Stimulated activated CD4-positive, alpha-beta T cell treated with anti-CD3 and anti-CD28 coated beads, Interleukin-2, amount 100 ng/mL, for 48 hours (primary cell): ENCODE measurements at regions not wholly inside any gene's neighbourhood (a gene's known extent, or its start where the extent isn't known, plus 50 kb on each side); places are given as distances from the start of the nearest gene placed in this dataset.

Source experiments
- DNase-seq, 2 donors: peaks; one replicate each; pipeline ENCODE4 v3.0.0-alpha.2; 2020

DNA sequence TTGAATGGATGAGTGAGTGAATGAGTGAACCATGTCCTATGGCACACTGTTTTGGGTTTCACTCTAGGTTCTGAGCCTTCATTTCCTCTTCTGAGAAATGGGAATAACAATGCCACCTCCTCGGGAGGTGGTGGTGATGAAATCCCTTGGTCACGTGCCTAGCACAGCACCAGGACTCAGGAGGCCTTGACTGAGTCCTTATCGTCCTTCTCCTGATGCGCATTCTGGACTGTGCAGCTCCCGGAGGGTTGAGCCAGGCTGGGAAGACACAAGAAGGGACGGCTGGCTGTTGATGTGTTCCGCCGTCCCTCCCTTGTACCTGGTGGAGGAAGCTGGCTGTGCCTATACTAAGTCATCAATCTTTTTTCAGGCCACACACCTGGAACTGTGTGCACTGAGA is 437.3 kb downstream of the ZNF521 start:
- DNase-seq: no peak

DNA sequence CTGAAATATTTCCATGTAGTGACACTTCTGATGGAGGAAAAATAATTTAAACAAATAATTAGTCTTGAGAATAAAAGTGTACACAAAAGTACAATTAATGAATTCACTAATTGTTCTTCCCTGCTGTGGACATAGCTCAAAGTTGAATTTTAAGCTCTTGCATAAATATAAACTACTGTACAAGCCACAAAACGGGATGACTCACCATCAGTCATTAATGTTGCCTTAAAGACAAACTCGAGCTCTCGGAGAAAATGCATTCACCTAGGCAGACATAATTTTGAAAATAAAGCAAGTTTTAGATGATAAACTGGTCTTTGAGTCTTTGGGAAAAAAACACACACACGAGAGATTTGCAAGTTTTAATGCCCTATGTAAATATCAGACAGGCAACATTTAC is 436.4 kb downstream of the ZNF521 start:
- DNase-seq: no peak

DNA sequence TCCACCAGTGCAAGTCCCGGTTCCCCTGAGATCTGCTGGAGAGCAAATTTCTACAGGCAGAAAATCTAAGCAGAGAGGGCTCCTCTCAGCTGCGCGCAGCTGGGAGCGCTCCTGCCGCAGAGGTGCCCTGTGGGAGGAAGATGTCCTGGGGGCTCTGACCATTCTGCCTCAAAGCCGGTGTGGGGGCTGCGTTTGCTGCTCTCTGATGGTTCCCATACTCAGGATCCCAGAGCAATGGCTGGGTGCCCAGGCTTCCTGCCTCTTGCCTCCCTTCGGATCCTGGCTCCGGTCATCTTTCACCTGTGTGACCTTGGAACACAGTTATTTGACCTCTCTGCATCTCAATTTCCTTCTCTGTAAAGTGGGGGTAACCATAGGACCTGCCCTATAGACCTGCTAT is 434.2 kb downstream of the ZNF521 start:
- DNase-seq: no peak

DNA sequence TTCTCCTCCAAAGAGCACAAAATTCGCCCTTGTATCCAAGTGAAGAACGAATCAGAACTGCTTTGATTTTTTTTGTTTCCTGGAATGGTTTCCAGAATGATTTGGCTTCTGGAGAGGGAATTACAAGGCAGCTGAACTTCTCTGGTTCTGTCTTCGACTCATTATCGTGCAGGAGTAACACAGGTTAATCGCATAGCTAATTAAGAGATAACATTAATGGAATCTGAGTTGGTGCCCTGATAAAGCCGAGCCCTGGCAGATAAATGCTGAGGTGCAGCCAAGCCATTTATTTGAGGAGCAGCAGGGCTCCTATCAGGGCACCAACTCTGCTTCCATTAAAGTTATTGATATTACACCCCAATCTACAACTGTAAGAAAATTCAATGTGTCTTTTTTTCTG is 433.7 kb downstream of the ZNF521 start:
- no peak for DNase-seq

DNA sequence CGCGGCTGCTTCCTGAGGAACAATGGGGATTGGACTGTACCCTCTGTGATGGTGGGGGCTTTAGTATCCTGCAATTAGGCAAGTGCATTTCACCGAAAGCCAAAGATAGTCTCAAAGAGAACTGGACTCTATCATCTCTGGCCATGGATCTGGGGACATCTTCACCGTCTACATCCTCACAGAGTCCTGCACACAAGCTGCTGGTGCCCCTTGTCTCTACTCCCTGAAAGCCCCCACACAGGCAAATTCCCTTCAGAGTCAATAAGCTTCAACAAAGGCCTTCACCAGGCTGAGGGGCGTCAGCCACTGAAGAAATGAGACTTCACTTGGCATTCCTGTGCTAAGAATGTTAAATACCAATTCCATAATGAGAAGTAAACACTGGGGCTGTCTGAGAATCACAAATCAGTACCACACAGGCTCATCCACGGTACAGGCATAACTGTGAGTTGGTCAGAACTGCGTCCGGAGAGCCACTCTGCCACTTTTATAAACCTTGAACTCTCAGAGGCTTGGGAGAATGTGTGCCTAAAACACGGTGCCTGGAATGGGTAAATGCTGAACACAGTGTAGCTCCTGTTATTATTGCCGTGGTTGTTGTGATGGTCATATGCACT is 432.7 kb downstream of the ZNF521 start:
- DNase-seq: no peak

DNA sequence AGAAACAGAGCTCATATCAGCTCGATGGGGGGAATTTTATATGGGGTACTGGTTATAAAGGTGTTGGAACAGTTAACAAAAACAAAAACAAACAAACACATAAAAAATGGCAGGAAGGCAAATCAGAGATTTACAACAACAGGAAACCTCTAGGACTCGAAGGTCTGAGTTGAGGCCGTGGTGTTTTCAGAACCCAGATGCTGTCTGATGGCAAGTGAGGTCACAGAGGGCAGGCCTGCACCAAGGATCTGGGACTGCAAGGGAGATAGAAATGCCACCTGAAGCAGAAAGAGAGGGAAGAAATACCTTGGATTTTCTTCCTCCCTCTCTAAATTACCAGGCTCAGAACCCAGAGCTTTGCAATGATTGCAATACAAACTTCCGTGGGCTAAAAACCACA is 429.5 kb downstream of the ZNF521 start:
- DNase-seq: no peak

DNA sequence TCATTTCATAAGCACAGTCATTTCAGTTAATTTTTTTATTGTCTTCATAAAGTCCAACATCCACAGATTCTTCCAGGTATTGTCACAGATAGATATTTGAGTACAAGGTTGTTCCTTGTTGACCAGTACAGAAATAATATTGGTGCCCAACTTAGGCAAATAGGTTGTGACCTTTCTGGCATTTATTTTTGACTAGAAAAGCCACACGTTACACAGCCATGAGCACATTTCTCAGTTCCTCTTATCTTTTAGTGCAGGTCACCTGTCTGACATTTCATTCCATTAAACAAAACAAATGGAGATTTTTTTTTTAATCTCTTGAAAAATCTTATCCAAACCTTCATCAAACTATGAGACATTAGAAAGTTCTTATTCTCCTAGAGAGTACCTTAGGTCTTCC is 428.8 kb downstream of the ZNF521 start:
- no peak for DNase-seq

DNA sequence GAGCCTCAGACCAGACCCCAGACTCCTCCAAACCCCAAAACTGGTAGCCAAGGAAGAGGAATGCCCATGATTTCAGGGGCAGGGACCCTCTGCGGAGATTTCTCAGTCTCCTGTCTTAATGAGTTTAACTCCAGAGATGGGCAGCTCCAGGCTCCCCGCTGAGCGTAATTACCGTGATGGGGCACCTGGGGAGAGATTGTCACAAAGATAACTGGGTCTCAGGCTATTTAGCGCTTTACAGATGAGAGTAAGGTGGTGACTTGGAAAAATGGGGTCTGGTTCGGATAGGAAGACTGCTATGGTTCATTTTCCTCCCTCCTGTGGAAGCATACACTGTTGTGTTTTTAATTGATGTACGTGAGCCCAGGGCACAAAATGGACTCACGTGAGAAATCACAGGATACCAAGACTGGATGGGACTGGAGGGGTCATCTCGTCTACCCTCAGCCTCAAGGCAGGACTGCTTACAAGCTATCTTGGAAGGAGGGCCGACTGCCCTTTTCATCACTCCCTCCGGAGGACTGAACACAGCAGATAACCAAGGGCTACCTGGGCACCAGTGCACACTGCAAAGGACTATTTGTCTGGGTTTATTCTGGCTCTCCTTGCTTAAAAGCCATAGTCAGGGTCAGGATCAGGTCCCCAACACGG is 427.8 kb downstream of the ZNF521 start:
- DNase-seq: no peak

DNA sequence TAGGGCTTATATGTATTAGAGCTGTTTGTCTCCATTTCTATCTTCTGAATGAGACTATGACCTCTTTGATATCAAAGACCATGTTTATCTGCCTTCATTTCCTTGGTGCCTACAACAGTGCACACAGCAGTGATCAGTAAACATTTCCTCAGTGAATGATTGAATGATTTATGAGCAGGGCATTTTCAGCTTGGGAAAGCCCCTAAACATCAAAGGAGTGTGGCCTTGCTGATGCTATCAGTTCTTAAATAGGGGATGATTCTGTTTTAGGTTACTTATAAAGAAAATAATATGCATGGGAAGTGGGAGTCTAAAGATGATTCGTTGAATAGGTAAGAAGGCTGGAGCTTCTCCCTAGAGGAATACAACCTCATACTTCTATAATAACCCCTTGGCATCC is 425.3 kb downstream of the ZNF521 start:
- DNase-seq: no peak

DNA sequence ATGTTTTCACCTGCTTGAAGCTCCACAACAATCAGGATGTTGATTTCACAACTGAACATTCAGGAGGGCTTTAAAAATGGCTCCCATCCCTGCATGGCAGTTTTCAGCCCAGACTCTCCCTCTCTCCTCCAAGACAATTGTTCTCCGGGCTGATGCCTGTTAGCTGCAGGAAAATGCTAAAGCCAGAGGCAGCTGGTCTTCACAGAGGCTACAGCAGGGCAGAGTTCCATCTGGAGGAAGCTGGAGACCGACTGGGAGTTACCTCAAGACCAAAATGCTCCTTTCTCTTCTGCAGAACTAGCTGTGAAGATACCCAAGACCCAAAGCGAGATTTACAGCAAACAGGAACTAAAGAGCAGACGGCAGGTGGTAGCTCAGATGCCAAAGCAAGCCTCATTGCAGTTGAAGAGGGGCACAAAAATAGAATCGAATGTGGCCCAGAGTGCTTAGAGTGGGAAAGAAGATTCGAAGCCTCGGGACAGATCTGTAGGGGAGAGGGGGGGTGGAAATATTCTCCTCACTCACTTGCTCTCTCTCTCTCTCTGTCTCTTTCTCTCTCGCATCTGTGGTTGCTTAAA is 423.6 kb downstream of the ZNF521 start:
- DNase-seq: no peak

DNA sequence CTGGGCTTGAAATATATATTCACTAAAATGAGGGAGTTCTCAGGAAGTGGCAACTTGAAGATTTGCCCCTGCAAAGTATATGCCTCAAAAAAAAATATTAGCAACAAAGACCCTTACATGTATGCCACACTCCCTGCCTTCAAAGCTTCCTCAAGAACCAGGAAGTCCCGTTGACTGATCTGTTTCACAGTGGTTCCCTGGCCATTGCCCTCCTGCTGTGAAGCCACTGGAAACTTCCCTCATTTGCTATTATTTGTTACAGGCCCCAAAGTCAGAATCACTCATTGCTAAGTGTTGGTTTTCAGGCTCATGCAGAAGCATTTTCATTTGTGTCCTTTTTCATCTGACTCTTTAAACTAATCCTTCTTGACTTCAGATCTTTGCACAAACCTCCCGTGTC is 421.5 kb downstream of the ZNF521 start:
- no peak for DNase-seq

DNA sequence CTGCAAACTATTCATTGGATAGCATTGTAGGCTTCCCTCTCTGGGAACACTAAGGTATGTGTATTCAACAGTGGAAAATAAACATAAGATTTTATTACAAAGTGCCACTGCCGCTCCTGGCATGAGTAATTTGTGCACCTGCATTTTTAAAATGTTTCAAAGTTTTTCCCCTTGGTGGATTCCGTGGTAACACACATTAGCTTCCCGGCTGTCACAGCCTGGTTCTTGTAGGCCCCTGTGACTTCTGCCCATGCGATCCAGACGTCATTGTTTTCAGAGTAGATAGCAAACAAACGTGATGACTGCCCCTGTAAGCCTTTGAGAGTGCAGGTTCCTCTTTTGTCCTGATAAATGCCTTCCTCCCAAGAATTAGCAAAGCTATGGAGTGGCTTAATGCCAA is 421.0 kb downstream of the ZNF521 start:
- no peak for DNase-seq

DNA sequence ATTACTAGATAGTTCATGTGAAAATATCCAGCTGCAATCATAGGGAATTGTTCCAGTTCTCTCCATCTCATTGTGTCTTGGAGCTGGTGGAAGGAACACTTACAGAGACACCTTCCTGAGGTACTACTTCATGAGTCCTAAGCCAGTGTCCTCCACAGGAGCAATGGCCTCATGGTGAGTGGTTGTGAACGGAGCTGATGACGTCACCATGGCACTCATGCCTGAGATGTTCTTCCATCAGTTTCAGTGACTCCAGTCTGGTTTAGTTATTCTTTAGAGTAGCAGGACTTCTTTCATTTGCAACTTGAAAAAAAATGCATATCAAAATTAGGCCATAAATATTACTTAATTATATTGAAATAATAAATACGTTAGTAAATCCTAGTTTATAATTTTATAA is 418.6 kb downstream of the ZNF521 start:
- DNase-seq: no peak

DNA sequence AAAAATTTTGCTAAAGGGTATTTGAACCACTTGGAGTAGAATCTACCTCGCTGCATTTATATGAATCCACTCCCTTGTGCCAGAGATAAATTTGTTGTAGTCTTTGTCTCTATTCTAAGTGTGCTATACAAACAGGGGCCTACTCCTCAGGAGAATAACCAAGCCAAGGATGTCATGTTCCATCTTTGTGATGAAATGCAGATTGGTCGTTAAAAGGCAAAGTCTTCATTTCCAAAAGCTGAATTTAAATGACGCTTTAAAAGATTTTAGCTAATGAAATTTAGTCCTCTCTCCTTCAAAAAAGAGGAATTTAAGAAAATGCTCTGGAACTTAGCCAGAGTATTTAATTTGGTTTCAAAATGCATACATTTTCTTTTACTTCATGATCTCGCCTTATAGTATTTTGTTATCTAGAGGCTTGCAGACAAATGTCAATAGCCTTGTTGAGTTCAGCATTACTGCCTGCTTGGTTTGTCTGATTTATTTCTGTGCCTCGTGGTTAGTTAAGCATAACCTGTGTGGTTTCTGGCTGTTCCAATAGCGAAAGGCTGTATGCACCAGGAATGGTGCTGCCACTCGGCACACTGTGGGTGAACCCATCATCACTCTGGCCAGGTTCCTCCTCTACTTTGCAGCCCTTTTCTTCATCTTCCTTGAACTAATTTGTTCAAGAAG is 417.6 kb downstream of the ZNF521 start:
- no peak for DNase-seq

DNA sequence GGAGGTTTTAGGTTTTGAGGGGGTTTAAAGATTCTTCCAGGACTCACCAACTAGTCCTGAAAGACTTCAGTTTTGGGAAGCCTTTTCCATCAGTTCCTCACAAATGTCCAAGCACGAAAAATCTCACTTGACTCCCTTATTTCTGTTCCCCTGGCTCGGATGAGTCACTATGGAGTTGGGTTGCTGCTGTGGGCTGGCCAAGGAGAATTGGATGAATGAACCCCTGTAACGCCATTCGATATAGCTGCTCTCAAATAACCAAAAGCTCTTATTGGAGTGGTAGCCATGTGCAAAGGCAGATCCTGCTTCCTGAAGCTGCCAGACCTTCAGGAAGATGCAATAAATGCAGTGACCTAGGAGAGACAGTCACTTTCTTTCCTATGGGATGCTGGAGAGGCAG is 417.0 kb downstream of the ZNF521 start:
- no peak for DNase-seq

DNA sequence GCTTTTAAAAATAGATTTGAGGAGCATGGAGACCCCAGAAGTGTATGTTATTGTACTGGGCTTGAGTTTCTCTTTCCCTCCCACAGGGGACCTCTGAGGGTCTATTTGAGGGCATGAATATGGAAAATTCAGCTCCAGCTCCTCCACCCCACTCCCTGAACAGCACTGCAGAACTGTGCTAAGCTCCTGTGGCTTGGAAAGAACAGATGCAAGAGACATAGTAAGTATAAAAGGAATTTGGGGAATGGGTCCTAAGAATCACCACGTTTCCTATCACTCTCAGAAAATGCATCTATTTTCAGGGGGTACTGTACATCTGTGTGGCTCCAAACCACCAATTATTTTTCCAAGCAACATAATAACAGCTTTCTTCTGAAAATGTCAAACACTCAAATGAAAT is 416.1 kb downstream of the ZNF521 start:
- DNase-seq: no peak

DNA sequence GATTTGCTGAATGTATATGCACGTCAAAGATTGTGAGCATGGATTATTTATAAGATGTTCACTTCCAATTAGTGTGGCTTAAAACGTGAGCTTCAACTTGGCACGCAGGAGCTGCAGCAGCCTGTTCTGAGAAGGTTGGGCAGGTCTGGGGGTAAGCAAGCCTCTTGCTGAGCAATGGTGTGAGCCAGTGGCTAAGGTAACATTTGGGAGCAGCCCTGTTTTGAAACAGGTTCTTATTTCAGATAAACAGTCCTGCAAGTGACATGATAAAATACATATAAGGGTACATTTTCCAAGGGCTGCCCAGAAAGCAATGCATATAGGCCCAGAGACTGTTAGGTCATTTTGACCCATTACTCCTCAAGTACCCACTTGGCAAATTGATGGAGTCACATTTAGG is 415.3 kb downstream of the ZNF521 start:
- no peak for DNase-seq

DNA sequence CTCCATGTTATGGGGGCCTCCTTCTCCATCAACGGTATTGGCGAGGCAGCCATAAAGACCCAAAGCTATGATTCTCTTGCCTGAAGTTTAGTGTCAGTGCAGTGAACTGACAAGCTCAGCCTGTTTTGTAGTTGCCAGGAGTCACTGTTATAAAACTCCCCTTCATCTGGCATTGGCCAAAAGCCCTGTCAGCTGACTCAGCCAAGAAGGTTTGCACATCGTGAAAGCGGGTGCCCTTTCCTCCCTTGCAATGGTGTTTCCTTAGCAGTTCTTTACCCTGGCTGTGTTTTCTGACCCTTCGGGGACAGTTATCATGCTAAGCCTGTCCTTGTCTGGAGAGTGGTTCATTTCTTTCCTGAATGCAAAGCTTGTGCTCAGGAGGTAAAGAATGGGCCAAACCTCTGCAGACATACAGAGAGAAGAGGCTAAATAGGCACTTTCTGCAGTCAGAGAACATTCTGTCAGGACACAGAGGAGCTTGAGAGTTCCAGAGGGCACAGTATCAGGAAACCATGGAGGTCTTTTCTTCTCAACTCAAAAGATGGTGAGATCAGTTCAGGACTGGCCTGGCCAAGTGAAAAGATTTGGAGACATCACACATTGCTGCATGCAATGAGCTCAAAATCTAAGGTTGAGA is 414.2 kb downstream of the ZNF521 start:
- DNase-seq: no peak

DNA sequence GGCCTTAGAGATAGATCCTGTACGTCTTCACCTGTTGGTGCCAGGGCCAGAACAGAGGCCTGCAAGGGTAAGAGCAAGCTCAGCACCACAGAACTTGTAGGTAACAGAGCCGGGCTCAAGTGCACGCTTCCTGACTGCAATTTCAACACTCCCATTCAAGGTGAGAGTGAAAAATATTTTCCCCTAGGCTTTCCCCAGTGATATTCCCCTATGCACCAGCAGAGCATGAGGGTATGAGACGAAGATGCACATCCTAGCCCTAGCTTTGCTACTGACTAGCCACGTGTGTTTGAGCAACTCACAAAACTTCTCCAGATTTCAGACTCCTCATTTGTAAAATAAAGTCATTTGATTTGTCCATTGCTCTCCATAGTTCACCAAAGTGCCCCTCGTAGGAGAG is 411.6 kb downstream of the ZNF521 start:
- no peak for DNase-seq

DNA sequence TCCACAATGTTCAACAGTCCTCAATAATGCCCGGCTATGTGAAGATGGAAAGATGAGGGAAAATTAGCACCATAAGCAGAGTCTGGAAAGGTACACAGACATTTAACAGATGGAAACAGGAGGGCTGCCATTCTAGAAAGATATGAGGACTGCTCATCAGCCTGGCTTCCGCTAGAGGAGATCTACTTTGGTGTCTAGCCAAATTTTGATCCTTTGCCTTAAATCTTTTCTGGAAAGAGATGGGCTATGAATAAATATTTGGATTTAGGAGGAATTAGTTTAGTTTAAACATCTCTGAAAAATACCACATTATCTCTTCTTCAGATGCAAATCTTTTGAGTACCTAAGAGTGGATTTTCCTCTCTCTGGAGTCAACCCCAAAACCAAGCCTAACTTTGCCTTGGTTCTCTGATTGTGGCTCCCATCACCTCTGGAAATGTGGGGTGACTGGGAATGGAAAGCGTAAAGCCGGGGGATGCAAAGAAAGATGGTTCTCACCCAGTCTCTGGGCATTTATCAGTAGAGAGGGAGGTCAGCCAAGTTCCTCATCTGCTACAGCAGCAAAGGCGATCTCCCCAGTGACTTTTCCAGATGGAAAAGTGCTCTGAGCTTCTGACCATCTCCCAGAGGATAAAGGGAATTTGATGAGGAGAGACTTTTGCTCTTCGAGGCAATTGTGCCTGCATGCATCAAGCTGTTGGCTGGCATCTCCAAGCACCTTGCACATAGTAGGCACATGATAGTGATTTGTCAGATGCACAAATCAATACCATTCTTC is 410.6 kb downstream of the ZNF521 start:
- no peak for DNase-seq

DNA sequence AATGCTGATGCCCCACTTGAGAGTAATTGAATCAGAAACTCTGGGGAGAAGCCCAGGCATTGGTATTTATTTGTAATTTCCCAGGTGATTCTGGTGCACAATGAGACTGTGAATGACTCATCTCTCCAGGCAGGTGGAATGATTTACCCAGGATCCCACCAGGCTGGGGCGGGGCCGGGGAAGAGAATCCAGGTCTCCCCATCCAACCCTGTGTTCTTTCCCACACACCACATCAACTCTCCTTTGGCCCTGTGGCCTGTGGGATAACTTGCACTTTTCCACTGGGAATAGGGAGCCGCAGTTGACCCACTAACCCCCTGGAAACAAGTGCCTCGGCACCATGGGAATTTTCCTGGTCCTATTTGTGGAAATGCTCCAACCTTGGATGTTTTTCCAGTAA is 409.8 kb downstream of the ZNF521 start:
- DNase-seq: no peak

DNA sequence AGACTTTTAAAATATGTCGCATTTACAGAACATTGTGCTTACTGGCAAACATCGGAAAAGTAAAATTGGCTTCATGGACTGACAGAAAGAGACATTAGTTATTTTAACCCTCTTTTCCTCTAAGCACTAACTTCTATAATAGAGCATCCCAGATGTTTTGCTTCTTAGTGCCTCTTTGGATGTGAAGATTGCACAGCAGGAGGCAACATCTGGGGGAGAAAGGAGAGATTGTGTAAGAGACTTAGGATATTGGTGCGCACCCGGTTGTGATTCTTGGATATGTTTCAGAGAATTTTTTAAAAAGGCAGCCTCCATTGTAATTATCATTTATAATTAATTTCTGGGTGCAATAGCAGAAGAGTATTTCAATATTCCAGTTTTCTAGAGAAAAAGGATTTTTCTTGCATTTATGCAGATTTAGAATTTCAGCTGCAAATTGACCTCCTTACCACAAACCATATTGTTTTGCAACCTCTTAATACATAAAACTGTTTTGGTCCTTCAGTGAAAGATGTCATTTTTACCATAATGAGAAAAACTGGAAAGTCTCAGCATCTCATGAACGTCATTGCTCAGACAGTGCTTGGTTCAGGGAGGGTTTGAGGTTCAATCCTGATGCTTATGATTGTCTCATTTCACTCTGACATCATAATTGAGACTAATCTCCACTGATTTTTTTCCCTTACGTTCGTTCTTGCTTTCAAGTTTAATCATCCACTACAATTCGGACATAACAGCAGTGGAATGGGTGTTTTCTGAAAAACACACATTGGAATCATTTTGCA is 404.3 kb downstream of the ZNF521 start:
- no peak for DNase-seq
